SH-SY5Y (cell line): ENCODE measurements at regions not wholly inside any gene's neighbourhood (a gene's known extent, or its start where the extent isn't known, plus 50 kb on each side); places are given as distances from the start of the nearest gene placed in this dataset.

ENCODE experiments used
- GATA2 ChIP-seq: IDR thresholded peaks from 2 replicates; pipeline ENCODE4 v1.6.1; 2011; ENCODE audit warnings: mild to moderate bottlenecking, low read depth, low read length
- GATA3 ChIP-seq: IDR thresholded peaks from 2 replicates; pipeline ENCODE4 v1.6.1; 2011; ENCODE audit warnings: low read depth, mild to moderate bottlenecking, low read length, moderate library complexity

DNA sequence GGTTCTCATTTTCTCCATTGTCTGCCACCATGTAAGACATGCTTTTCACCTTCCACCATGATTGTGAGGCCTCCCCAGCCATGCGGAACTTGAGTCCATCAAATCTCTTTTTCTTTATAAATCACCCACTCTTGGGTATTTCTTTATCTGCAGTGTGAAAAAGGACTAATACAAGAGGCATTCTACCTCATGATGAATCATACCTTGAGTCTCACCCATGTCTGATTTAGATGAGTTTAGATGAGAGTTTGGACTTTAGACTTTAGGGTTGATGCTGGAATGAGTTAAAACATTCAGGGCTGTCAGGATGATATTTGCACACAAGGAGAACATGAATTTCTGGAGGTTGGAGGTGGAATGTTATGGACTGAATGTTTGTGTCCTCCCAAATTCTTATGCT, 545.6 kb downstream of the C6orf118 start:
- TF ChIP-seq GATA3 = no peak
- no peak for TF ChIP-seq GATA2
